Heart left ventricle (tissue), 13 donors: ENCODE measurements at regions not wholly inside any gene's neighbourhood (a gene's known extent, or its start where the extent isn't known, plus 50 kb on each side); places are given as distances from the start of the nearest gene placed in this dataset.

Source experiments
- CTCF ChIP-seq, 12 donors: fragments of 200-600 bp; sonication (generic) in 4 of 12; IDR thresholded peaks; one replicate each; pipeline versions ENCODE4 v1.5.0 to v1.8.0; 2018 to 2022; ENCODE audit warnings: antibody characterized with exemption in 12 of 12, mild to moderate bottlenecking in 5 of 12
- POLR2A ChIP-seq, 2 donors: fragments of 450-650 bp; IDR thresholded peaks; one replicate each; pipeline ENCODE4 v1.6.1; 2017; ENCODE audit warnings: antibody characterized with exemption in 2 of 2, mild to moderate bottlenecking in 2 of 2, moderate library complexity in 2 of 2
- donor health status: ischemic (EF 13 %, LVEDD 7.1; RV severe dilation, severe dysfunction).
- donor health status: DM: no; HTN: yes; CAD: no.
- donor health status: DM: no; HTN: no; CAD: no.
- donor health status: ischemic (EF 25% LVEDD 6.9; RV normal size, moderate dysfunction).
- donor health status: ischemic (EF 25% LVEDD 5.7; RV mildly dilated, moderate dysfunction).
- donor health status: ischemic (EF 35%, LVEDD 5.7; RV mildly dilated, moderate dysfunction).
- donor health status: nonischemic (EF 11% LVEDD 7.7; RV severe dilation, severe dysfunction).
- donor health status: DM: yes; HTN: yes; CAD: no.
- donor health status: PGD.
- donor health status: ischemic (EF 29% LVEDD 5.4; RV normal size, mild dysfunction).
- donor health status: nonischemic (EF 23%, LVEDD 6.1; RV moderate dilation, normal function).

GRCh38 chr18:43596105-43596712 lies 318.9 kb upstream of the SYT4 start:
- TF ChIP-seq CTCF (IDR thresholded peaks at IDR 0.05) (peak; percentile 21 to 56 (median 36)), POLR2A (IDR thresholded peaks at IDR 0.05) (no peak)
